Esophagus muscularis mucosa (tissue), 4 donors: ENCODE measurements at regions not wholly inside any gene's neighbourhood (a gene's known extent, or its start where the extent isn't known, plus 50 kb on each side); places are given as distances from the start of the nearest gene placed in this dataset.

Experiments used
- DNase-seq: peaks from one replicate; pipeline ENCODE4 v3.0.0-alpha.2; 2017; ENCODE audit errors: extremely low spot score
- H3K27ac ChIP-seq, 4 donors: fragments of 200-600 bp; sonication (generic); replicated peaks in 1 of 4; 1 replicate in 3 of 4; 2 replicates in 1 of 4; pipeline ENCODE4 v1.5.1; 2016 to 2019; ENCODE audit warnings: mild to moderate bottlenecking in 1 of 4
- H3K27me3 ChIP-seq, 4 donors: fragments of 200-600 bp; sonication (generic); one replicate each; pipeline versions ENCODE4 v1.5.1 to v1.6.0; 2016 to 2019
- H3K36me3 ChIP-seq, 4 donors: fragments of 200-600 bp; sonication (generic); one replicate each; pipeline ENCODE4 v1.5.1; 2016 to 2019
- H3K4me1 ChIP-seq, 4 donors: fragments of 200-600 bp; sonication (generic); one replicate each; pipeline ENCODE4 v1.5.1; 2016 to 2019
- H3K4me3 ChIP-seq, 4 donors: fragments of 200-600 bp; sonication (generic); 1 replicate in 2 of 4; 2 replicates in 2 of 4; pipeline ENCODE4 v1.5.1; 2016 to 2019; ENCODE audit warnings: mild to moderate bottlenecking in 4 of 4, moderate library complexity in 1 of 4
- H3K9me3 ChIP-seq, 4 donors: fragments of 200-600 bp; sonication (generic); 1 replicate in 3 of 4; 2 replicates in 1 of 4; pipeline ENCODE4 v1.5.1; 2016 to 2019
- EP300 ChIP-seq: sonication (generic); formaldehyde crosslinking; IDR thresholded peaks from one replicate; pipeline ENCODE4 v1.6.1; 2017; ENCODE audit warnings: antibody characterized with exemption
- POLR2A ChIP-seq: fragments of 450-650 bp; IDR thresholded peaks from one replicate; pipeline ENCODE4 v1.6.1; 2017; ENCODE audit warnings: antibody characterized with exemption, moderate library complexity, mild to moderate bottlenecking, low read depth
- POLR2AphosphoS5 ChIP-seq, 2 donors: sonication (generic); formaldehyde crosslinking; IDR thresholded peaks; one replicate each; pipeline ENCODE4 v1.6.1; 2017; ENCODE audit warnings: antibody characterized with exemption in 2 of 2
- WGBS: methylation state at CpG from one replicate; pipeline ENCODE4 v1.1.5; 2018; 5-methylcytosine and 5-hydroxymethylcytosine counted together
- intact Hi-C: fragments of 100-400 bp; cut with DNase I; formaldehyde crosslinking; loops from one replicate; pipeline ENCODE4 v1.15.1; 2023
- TF ChIP-seq, protein P1 (sequence below), 3 experiments: fragments of 200-600 bp in 2 of 3; fragments of 450-650 bp in 1 of 3; sonication (generic) in 2 of 3; IDR thresholded peaks; one replicate each; pipeline ENCODE4 v1.5.1; 2017 to 2019; ENCODE audit warnings: antibody characterized with exemption in 3 of 3, mild to moderate bottlenecking in 2 of 3, moderate library complexity in 1 of 3

DNA sequence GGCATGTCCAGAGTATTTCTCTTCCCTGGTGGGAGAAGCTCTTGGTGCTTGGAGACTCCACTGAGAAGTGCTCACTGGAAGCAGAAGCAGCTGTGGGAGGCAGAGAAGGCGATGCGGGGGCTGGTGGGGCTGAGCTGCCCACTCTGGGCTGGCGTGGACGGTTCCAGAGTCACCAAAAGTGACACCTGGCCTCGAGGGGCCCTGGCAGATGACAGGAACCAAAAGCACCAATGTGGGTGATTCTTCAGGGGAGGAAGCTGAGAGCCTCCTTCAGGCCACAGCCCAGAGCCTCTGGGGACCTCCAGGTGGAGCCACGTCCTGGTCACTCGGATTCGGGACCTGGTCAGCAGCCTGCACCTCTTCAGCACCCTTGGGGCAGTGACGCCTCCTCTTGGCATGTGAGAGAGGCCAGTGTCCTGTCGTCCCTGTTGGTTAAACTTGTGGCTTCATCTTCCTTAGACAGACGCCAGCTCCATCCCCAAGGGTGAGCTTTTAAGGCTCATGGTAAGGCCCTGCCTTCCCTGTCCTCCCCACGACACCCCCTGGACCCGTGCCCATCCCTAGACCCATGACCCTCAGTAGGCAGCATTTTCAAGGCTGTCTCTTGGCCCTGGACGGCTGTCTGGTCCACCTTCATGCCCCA lies 78.7 kb upstream of the IRX4 start:
- Histone ChIP-seq H3K4me3 (no peak overlapping the region), H3K36me3 (no peaks in the 10 kb centered on the region), H3K9me3 (no peaks in the 10 kb centered on the region), H3K27me3 (peaks cover 0 to 13% (median 0%) of the 10 kb centered on the region in 4 donors), H3K4me1 (no peaks in the 10 kb centered on the region), H3K27ac (no peak overlapping the region)
- DNase-seq: no peak
- TF ChIP-seq POLR2A (no peak), EP300 (no peak), POLR2AphosphoS5 (IDR thresholded peaks at IDR 0.05) (no peak)
- TF ChIP-seq, protein P1, sequence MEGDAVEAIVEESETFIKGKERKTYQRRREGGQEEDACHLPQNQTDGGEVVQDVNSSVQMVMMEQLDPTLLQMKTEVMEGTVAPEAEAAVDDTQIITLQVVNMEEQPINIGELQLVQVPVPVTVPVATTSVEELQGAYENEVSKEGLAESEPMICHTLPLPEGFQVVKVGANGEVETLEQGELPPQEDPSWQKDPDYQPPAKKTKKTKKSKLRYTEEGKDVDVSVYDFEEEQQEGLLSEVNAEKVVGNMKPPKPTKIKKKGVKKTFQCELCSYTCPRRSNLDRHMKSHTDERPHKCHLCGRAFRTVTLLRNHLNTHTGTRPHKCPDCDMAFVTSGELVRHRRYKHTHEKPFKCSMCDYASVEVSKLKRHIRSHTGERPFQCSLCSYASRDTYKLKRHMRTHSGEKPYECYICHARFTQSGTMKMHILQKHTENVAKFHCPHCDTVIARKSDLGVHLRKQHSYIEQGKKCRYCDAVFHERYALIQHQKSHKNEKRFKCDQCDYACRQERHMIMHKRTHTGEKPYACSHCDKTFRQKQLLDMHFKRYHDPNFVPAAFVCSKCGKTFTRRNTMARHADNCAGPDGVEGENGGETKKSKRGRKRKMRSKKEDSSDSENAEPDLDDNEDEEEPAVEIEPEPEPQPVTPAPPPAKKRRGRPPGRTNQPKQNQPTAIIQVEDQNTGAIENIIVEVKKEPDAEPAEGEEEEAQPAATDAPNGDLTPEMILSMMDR (IDR thresholded peaks at IDR 0.05): no peak
- 87% methylated on average over 11 of the region's 14 CpGs for WGBS
- intact Hi-C loops: no loop called here

DNA sequence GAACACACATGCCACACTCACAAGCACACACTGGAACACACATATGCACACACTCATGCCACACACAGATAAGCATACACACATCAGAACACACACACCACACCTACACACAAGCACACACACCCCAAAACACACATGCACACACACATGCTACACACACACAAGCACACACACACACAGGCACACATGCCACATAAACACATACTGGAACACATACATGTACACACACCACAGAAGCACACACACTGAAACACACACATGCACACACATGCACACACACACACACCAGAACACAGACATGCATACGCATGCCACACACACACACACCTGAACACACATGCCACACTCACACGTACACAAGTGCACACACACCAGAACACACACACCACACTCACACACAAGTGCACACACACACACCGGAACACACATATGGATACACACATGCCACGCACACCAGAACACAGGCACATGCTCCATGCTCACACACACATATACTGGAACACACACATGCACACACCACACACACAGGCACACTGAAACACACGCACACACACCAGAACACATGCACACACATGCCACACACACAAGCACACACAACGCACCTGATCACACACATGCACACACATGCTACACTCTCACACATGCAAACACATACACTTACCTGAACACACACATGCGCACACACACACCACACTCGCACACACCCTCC lies 78.0 kb upstream of the IRX4 start:
- H3K36me3 ChIP-seq: no peaks in the 10 kb centered on the region
- H3K9me3 ChIP-seq: no peaks in the 10 kb centered on the region
- intact Hi-C loops: no loop called here
- TF ChIP-seq, protein P1 (IDR thresholded peaks at IDR 0.05): no peak
- TF ChIP-seq EP300: no peak
- no peak for TF ChIP-seq POLR2A
- TF ChIP-seq POLR2AphosphoS5 (IDR thresholded peaks at IDR 0.05): no peak
- WGBS: 97% methylated on average over 8 of the region's 8 CpGs
- no peak for DNase-seq
- H3K4me3 ChIP-seq: no peak overlapping the region
- H3K4me1 ChIP-seq: no peaks in the 10 kb centered on the region
- H3K27me3 ChIP-seq: peaks cover 0 to 6% (median 0%) of the 10 kb centered on the region in 4 donors
- no peak overlapping the region for H3K27ac ChIP-seq

DNA sequence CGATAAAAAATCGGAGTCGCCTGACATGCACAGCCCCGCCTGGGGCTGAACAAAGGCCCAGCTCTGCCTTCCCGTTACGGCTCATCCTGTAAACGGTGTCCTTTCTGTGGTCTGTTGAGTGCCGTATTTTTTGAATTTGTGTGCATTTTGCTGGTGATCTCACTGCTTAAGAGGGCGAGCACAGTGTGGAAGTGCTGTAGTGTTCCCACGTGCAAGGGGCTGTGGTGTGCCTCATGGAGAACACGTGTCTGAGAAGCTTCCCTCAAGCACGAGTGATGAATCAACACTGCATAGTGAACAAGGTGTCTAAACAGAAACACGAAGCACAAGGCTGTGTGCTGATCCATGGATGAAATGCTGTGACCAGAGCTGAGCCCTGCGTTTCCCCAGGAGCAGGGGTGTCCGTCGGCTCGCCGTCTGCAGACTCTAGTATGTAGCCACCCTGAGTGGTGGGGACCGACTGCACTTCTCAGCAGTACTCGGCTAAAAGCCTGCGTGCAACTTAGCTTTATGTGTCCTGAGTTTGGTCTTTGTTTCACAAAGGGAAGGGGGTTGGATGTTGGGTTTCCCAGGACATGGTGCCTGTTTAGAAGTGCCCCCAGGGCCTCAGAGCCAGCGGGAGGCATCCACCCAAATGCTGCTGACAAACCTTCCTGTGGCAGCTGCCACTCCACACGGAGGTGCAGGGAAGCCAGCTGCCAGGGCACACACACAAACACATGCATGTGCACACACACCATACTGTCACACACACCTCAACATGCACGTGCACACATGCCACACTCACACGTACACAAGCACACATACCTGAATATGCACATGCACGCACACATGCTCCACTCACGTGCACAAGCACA lies 77.2 kb upstream of the IRX4 start:
- peaks cover 0 to 6% (median 0%) of the 10 kb centered on the region in 4 donors for H3K27me3 ChIP-seq
- H3K4me3 ChIP-seq: no peak overlapping the region
- TF ChIP-seq, protein P1 (IDR thresholded peaks at IDR 0.05): no peak
- TF ChIP-seq POLR2AphosphoS5 (IDR thresholded peaks at IDR 0.05) (no peak), EP300 (no peak), POLR2A (no peak)
- H3K27ac ChIP-seq: no peak overlapping the region
- H3K9me3 ChIP-seq: no peaks in the 10 kb centered on the region
- 82% methylated on average over 24 of the region's 27 CpGs for WGBS
- no peaks in the 10 kb centered on the region for H3K36me3 ChIP-seq
- no peaks in the 10 kb centered on the region for H3K4me1 ChIP-seq
- DNase-seq: no peak
- intact Hi-C loops: no loop called here

DNA sequence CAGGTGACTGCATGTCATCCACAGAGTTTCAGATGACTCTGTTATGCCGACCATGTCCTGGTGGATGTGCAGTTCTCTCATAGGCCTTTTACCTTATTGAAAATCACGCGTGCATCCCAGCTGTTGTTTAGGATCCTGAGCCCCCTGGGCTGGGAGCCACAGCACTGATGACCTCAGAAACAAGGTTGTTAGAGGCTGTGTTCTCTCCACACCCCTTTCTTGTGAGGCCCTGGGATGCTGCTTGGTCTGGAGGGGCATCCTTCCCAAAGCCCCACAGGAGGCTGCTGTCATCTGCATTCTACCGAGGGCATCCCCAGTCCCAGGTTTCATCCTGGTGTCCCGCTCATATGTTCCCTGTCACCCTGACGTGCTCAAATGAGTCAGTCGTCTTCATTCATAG lies 76.5 kb upstream of the IRX4 start:
- intact Hi-C loops: no loop called here
- H3K4me1 ChIP-seq: no peaks in the 10 kb centered on the region
- peaks cover 0 to 6% (median 0%) of the 10 kb centered on the region in 4 donors for H3K27me3 ChIP-seq
- TF ChIP-seq EP300: no peak
- no peak for TF ChIP-seq POLR2AphosphoS5 (IDR thresholded peaks at IDR 0.05)
- no peak for TF ChIP-seq POLR2A
- TF ChIP-seq, protein P1 (IDR thresholded peaks at IDR 0.05): no peak
- 84% methylated on average over 6 of the region's 7 CpGs for WGBS
- no peak for DNase-seq
- H3K36me3 ChIP-seq: no peaks in the 10 kb centered on the region
- H3K4me3 ChIP-seq: no peak overlapping the region
- H3K27ac ChIP-seq: no peak overlapping the region
- H3K9me3 ChIP-seq: no peaks in the 10 kb centered on the region
